HCT116 (cell line): ENCODE measurements at regions not wholly inside any gene's neighbourhood (a gene's known extent, or its start where the extent isn't known, plus 50 kb on each side); places are given as distances from the start of the nearest gene placed in this dataset.

ENCODE experiments used
- ATAC-seq: fragments of 200-7000 bp; cut with Tn5 transposase; 2 replicates; pipeline ENCODE4 v1.9.1; 2020; ENCODE audit warnings: mild to moderate bottlenecking, moderate library complexity
- BruUV-seq: library from RNA; stranded (reverse); fragments of 400-500 nt; replicated peaks from 2 replicates; lab custom pipeline; 2021; lab: Mats Ljungman, UMichigan
- CTCF ChIA-PET: fragments of 300-600 bp; sonication (Branson Sonifier 250); formaldehyde crosslinking; loops from one replicate; lab custom pipeline; 2021; ENCODE audit warnings: antibody characterized with exemption; lab: Charles Lee
- POLR2A ChIA-PET: fragments of 300-600, 350-600 bp; sonication (Branson Sonifier 250); formaldehyde crosslinking; loops from one replicate; lab custom pipeline; 2021; ENCODE audit warnings: antibody characterized with exemption; lab: Charles Lee
- RAD21 ChIA-PET, 2 experiments: fragments of 300-600 bp; sonication (Branson Sonifier 250); formaldehyde crosslinking; loops; one replicate each; lab custom pipeline; 2023; ENCODE audit warnings: low total read pairs in 2 of 2; ENCODE audit not compliant: uncharacterized antibody in 2 of 2, unreplicated experiment in 2 of 2, low non-redundant PET in 1 of 2; lab: Charles Lee
- DNase-seq: peaks from one replicate; pipeline ENCODE4 v3.0.0-alpha.2; 2010; ENCODE audit warnings: low read depth, low spot score
- H2AFZ ChIP-seq: fragments of 200-600 bp; shearing (Covaris generic), sonication (generic); 2 replicates; pipeline ENCODE4 v1.6.1; 2017; ENCODE audit warnings: low read depth, mixed run types, mixed read lengths, antibody characterized with exemption, low read length; ENCODE audit not compliant: poor library complexity, severe bottlenecking
- H3K27ac ChIP-seq: 2 replicates; pipeline ENCODE4 v1.5.1; 2012; ENCODE audit warnings: low read depth, low read length
- H3K27me3 ChIP-seq: fragments of 200-600 bp; sonication (generic); 2 replicates; pipeline ENCODE4 v1.6.1; 2016; ENCODE audit warnings: mixed run types, low read length, mixed read lengths; ENCODE audit not compliant: insufficient read depth
- H3K36me3 ChIP-seq, 2 experiments: fragments of 200-500 bp in 1 of 2; fragments of 200-600 bp in 1 of 2; sonication (Bioruptor generic) in 1 of 2; sonication (generic) in 1 of 2; 2 replicates each; pipeline versions ENCODE4 v1.5.1 to v1.6.1; 2014 to 2016; ENCODE audit warnings: low read length in 2 of 2, inconsistent platforms in 1 of 2, mixed read lengths in 1 of 2, mixed run types in 1 of 2; ENCODE audit not compliant: insufficient read depth in 2 of 2, control insufficient read depth in 1 of 2
- H3K4me1 ChIP-seq, 2 experiments: fragments of 200-600 bp in 1 of 2; sonication (generic) in 1 of 2; 2 replicates each; pipeline versions ENCODE4 v1.5.1 to v1.6.1; 2012 to 2017; ENCODE audit warnings: low read length in 2 of 2, inconsistent platforms in 1 of 2, mild to moderate bottlenecking in 1 of 2, mixed read lengths in 1 of 2, mixed run types in 1 of 2, moderate library complexity in 1 of 2; ENCODE audit not compliant: insufficient read depth in 2 of 2, control insufficient read depth in 1 of 2
- H3K4me2 ChIP-seq: fragments of 200-600 bp; sonication (generic); 2 replicates; pipeline ENCODE4 v1.6.1; 2017; ENCODE audit warnings: mixed run types, low read length, mixed read lengths
- H3K4me3 ChIP-seq, 2 experiments: fragments of 200-600 bp in 1 of 2; sonication (generic) in 1 of 2; replicated peaks in 1 of 2; 2 replicates each; pipeline ENCODE4 v1.5.1; 2011 to 2016; ENCODE audit warnings: low read length in 2 of 2, control low read depth in 1 of 2, low read depth in 1 of 2, mild to moderate bottlenecking in 1 of 2, mixed read lengths in 1 of 2, mixed run types in 1 of 2
- H3K79me2 ChIP-seq: fragments of 200-600 bp; sonication (generic); 2 replicates; pipeline ENCODE4 v1.6.1; 2017; ENCODE audit warnings: mild to moderate bottlenecking, mixed run types, low read length, moderate library complexity, mixed read lengths; ENCODE audit not compliant: insufficient read depth
- H3K9ac ChIP-seq: fragments of 200-600 bp; sonication (generic); 2 replicates; pipeline ENCODE4 v1.6.1; 2016; ENCODE audit warnings: low read length, mixed read lengths
- H3K9me2 ChIP-seq: fragments of 200-600 bp; sonication (generic), shearing (Covaris generic); 2 replicates; pipeline ENCODE4 v1.6.1; 2017; ENCODE audit warnings: mixed run types, mild to moderate bottlenecking, moderate library complexity; ENCODE audit not compliant: insufficient read depth
- H3K9me3 ChIP-seq, 2 experiments: fragments of 200-500 bp in 1 of 2; fragments of 200-600 bp in 1 of 2; sonication (Bioruptor generic) in 1 of 2; sonication (generic) in 1 of 2; 2 replicates each; pipeline ENCODE4 v1.6.1; 2014 to 2017; ENCODE audit warnings: low read length in 2 of 2, mixed read lengths in 2 of 2, inconsistent platforms in 1 of 2, low read depth in 1 of 2, mild to moderate bottlenecking in 1 of 2, mixed run types in 1 of 2, moderate library complexity in 1 of 2; ENCODE audit not compliant: control insufficient read depth in 1 of 2, insufficient read depth in 1 of 2
- H4K20me1 ChIP-seq: fragments of 200-600 bp; sonication (generic), shearing (Covaris generic); 2 replicates; pipeline ENCODE4 v1.6.1; 2017; ENCODE audit warnings: mixed run types, mild to moderate bottlenecking, moderate library complexity; ENCODE audit not compliant: insufficient read depth
- EGR1 ChIP-seq: IDR thresholded peaks from 2 replicates; pipeline ENCODE4 v1.6.1; 2012; ENCODE audit warnings: low read depth
- EZH2 ChIP-seq: fragments of 200-600 bp; sonication (generic); IDR thresholded peaks from 2 replicates; pipeline ENCODE4 v1.6.1; 2017; ENCODE audit warnings: antibody characterized with exemption, mixed run types
- ZNF274 ChIP-seq: fragments of 200-500 bp; sonication (Bioruptor generic); IDR thresholded peaks from 2 replicates; pipeline ENCODE4 v1.6.1; 2014; ENCODE audit warnings: mild to moderate bottlenecking, low read depth, low read length, inconsistent platforms
- intact Hi-C: fragments of 100-400 bp; cut with micrococcal nuclease; formaldehyde crosslinking; loops from 2 replicates; pipeline ENCODE4 v1.10.0; 2022
- TF ChIP-seq, protein P1 (sequence below): IDR thresholded peaks from 2 replicates; pipeline ENCODE4 v1.6.1; 2012; ENCODE audit warnings: low read depth
- TF ChIP-seq, protein P2 (sequence below), 3 experiments: fragments of 200-600 bp in 1 of 3; sonication (generic) in 1 of 3; IDR thresholded peaks in 2 of 3; conservative IDR thresholded peaks in 1 of 3; 2 replicates each; pipeline ENCODE4 v1.5.1; 2012 to 2017; ENCODE audit warnings: low read depth in 2 of 3, low read length in 2 of 3, antibody characterized with exemption in 1 of 3, borderline replicate concordance in 1 of 3, control low read depth in 1 of 3, mild to moderate bottlenecking in 1 of 3, mixed read lengths in 1 of 3, mixed run types in 1 of 3, moderate library complexity in 1 of 3; ENCODE audit not compliant: insufficient read depth in 1 of 3
- TF ChIP-seq, protein P3 (sequence below): IDR thresholded peaks from 2 replicates; pipeline ENCODE4 v1.6.1; 2012

DNA sequence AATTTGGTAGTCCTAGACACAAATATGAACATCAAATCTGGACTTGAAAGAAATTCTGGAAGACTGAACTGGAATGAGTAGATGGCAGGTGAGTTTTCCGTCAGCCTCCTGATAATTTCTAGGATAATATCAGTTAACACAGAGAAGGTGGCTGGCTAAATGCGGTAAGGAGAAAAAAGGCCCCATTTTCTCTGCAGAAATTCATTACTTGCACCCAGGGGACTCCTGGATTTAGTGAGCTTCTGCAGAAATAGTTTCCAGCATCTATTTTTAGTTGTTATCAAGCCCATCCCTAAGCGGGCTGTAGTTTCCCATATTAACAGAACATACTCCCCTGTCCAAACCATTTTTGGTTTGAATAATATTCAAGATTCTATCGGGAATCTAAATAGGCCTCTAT is 181.9 kb upstream of the TCERG1L start (continued):
- TF ChIP-seq, protein P1, sequence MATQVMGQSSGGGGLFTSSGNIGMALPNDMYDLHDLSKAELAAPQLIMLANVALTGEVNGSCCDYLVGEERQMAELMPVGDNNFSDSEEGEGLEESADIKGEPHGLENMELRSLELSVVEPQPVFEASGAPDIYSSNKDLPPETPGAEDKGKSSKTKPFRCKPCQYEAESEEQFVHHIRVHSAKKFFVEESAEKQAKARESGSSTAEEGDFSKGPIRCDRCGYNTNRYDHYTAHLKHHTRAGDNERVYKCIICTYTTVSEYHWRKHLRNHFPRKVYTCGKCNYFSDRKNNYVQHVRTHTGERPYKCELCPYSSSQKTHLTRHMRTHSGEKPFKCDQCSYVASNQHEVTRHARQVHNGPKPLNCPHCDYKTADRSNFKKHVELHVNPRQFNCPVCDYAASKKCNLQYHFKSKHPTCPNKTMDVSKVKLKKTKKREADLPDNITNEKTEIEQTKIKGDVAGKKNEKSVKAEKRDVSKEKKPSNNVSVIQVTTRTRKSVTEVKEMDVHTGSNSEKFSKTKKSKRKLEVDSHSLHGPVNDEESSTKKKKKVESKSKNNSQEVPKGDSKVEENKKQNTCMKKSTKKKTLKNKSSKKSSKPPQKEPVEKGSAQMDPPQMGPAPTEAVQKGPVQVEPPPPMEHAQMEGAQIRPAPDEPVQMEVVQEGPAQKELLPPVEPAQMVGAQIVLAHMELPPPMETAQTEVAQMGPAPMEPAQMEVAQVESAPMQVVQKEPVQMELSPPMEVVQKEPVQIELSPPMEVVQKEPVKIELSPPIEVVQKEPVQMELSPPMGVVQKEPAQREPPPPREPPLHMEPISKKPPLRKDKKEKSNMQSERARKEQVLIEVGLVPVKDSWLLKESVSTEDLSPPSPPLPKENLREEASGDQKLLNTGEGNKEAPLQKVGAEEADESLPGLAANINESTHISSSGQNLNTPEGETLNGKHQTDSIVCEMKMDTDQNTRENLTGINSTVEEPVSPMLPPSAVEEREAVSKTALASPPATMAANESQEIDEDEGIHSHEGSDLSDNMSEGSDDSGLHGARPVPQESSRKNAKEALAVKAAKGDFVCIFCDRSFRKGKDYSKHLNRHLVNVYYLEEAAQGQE = no peak

DNA sequence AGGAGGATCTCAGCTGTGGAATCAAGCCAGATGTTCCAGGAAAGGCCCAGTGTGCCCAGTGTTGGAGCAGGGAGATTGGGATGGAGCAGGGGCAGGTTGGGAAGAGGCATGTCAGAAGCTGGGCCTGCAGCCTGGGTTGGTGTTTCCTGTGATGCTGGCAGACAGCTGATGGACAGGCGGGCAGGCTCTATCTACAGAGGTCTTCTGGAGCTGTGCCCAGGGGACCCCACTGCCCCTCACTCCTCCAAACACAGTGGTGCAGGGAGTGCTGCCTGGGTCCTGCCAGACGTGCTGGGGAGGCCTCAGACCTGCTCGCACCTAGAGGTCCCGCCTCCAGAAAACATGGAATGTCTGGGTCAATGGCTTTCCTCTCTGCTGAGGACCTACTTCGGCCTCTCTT is 182.9 kb upstream of the TCERG1L start:
- DNase-seq (no peak), ATAC-seq (no peak)
- H3K4me1 ChIP-seq = no peaks in the 10 kb centered on the region
- no peaks in the 10 kb centered on the region for H3K27me3 ChIP-seq
- no peaks in the 10 kb centered on the region for H4K20me1 ChIP-seq
- intact Hi-C loops = no loop called here
- no peaks in the 10 kb centered on the region for H3K9me3 ChIP-seq
- no peak overlapping the region for H3K27ac ChIP-seq
- H3K4me3 ChIP-seq = no peak overlapping the region
- TF ChIP-seq, protein P2, sequence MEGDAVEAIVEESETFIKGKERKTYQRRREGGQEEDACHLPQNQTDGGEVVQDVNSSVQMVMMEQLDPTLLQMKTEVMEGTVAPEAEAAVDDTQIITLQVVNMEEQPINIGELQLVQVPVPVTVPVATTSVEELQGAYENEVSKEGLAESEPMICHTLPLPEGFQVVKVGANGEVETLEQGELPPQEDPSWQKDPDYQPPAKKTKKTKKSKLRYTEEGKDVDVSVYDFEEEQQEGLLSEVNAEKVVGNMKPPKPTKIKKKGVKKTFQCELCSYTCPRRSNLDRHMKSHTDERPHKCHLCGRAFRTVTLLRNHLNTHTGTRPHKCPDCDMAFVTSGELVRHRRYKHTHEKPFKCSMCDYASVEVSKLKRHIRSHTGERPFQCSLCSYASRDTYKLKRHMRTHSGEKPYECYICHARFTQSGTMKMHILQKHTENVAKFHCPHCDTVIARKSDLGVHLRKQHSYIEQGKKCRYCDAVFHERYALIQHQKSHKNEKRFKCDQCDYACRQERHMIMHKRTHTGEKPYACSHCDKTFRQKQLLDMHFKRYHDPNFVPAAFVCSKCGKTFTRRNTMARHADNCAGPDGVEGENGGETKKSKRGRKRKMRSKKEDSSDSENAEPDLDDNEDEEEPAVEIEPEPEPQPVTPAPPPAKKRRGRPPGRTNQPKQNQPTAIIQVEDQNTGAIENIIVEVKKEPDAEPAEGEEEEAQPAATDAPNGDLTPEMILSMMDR (IDR thresholded peaks at IDR 0.05 in 2 of 3, conservative IDR thresholded peaks at IDR 0.05 in 1 of 3; ENCODE audit: borderline replicate concordance in 1 of 3, insufficient read depth in 1 of 3, low read depth in 2 of 3, low read length in 2 of 3) = no peak
- no peak for TF ChIP-seq EZH2
- no peak for TF ChIP-seq ZNF274
- TF ChIP-seq EGR1 = no peak
- TF ChIP-seq, protein P3, sequence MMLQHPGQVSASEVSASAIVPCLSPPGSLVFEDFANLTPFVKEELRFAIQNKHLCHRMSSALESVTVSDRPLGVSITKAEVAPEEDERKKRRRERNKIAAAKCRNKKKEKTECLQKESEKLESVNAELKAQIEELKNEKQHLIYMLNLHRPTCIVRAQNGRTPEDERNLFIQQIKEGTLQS = no peak
- ChIA-PET POLR2A (no interaction called here), RAD21 (no interaction called here), CTCF (no interaction called here)
- no peak overlapping the region for H3K4me2 ChIP-seq
- no peaks in the 10 kb centered on the region for H3K36me3 ChIP-seq
- H3K79me2 ChIP-seq = no peaks in the 10 kb centered on the region
- H2AFZ ChIP-seq = no peak overlapping the region
- no peaks in the 10 kb centered on the region for H3K9me2 ChIP-seq
- no peak overlapping the region for H3K9ac ChIP-seq
- no TSS peak for BruUV-seq
